ENCODE measurements at regions not wholly inside any gene's neighbourhood (a gene's known extent, or its start where the extent isn't known, plus 50 kb on each side); places are given as distances from the start of the nearest gene placed in this dataset.

- no peak for TF ChIP-seq CTCF (conservative IDR thresholded peaks at IDR 0.05 in 1 of 2, IDR thresholded peaks at IDR 0.05 in 1 of 2; ENCODE audit: low read depth in 1 of 2, low read length in 2 of 2)
- no peak for TF ChIP-seq EZH2 (IDR thresholded peaks at IDR 0.05; ENCODE audit: low read length, missing control alignments)
Measured at GRCh38 chr9:84435902-84436301, 95.3 kb upstream of the SLC28A3 start.

All from fibroblast of lung (primary cell).